CD14-positive monocyte (primary cell): ENCODE measurements at regions not wholly inside any gene's neighbourhood (a gene's known extent, or its start where the extent isn't known, plus 50 kb on each side); places are given as distances from the start of the nearest gene placed in this dataset.

Source experiments
- DNase-seq, 3 donors: peaks; one replicate each; pipeline ENCODE4 v3.0.0-alpha.2; 2011 to 2022
- H2AFZ ChIP-seq: 2 replicates; pipeline ENCODE4 v1.6.0; 2012; ENCODE audit warnings: mild to moderate bottlenecking, low read depth, low read length, inconsistent platforms; ENCODE audit not compliant: insufficient read depth, poor library complexity, severe bottlenecking
- H3K27ac ChIP-seq, 2 donors: 1 replicate in 1 of 2; 2 replicates in 1 of 2; pipeline ENCODE4 v1.5.1; 2012 to 2013; ENCODE audit warnings: low read length in 2 of 2, control low read depth in 1 of 2, inconsistent platforms in 1 of 2, low read depth in 1 of 2, mild to moderate bottlenecking in 1 of 2
- H3K27me3 ChIP-seq, 2 donors: one replicate each; pipeline versions ENCODE4 v1.6.0 to v1.6.1; 2011 to 2013; ENCODE audit warnings: low read length in 2 of 2; ENCODE audit not compliant: control insufficient read depth in 2 of 2, insufficient read depth in 2 of 2
- H3K36me3 ChIP-seq, 2 donors: replicated peaks in 1 of 2; 1 replicate in 1 of 2; 2 replicates in 1 of 2; pipeline versions ENCODE4 v1.5.1 to v1.6.1; 2012 to 2013; ENCODE audit warnings: low read length in 2 of 2, control low read depth in 1 of 2, inconsistent platforms in 1 of 2, mild to moderate bottlenecking in 1 of 2; ENCODE audit not compliant: insufficient read depth in 2 of 2, control insufficient read depth in 1 of 2
- H3K4me1 ChIP-seq, 2 donors: 1 replicate in 1 of 2; 2 replicates in 1 of 2; pipeline versions ENCODE4 v1.5.1 to v1.6.1; 2012 to 2013; ENCODE audit warnings: low read length in 2 of 2, control low read depth in 1 of 2, inconsistent platforms in 1 of 2, mild to moderate bottlenecking in 1 of 2, moderate library complexity in 1 of 2; ENCODE audit not compliant: insufficient read depth in 2 of 2, control insufficient read depth in 1 of 2
- H3K4me2 ChIP-seq: replicated peaks from 2 replicates; pipeline ENCODE3; 2012; ENCODE audit warnings: low read length, moderate library complexity, mild to moderate bottlenecking; ENCODE audit not compliant: poor library complexity, severe bottlenecking; ENCODE audit errors: extremely low read depth
- H3K4me3 ChIP-seq, 3 experiments: fragments of 200-600 bp in 1 of 3; sonication (generic) in 1 of 3; replicated peaks in 1 of 3; 1 replicate in 2 of 3; 2 replicates in 1 of 3; pipeline ENCODE4 v1.5.1; 2011 to 2013; ENCODE audit warnings: low read length in 3 of 3, mild to moderate bottlenecking in 3 of 3, control low read depth in 2 of 3, low read depth in 2 of 3, inconsistent platforms in 1 of 3, moderate library complexity in 1 of 3
- H3K79me2 ChIP-seq: 2 replicates; pipeline ENCODE4 v1.6.0; 2012; ENCODE audit warnings: mild to moderate bottlenecking, control low read depth, inconsistent platforms, low read length, moderate library complexity; ENCODE audit not compliant: insufficient read depth
- H3K9ac ChIP-seq: 2 replicates; pipeline ENCODE4 v1.6.0; 2017; ENCODE audit warnings: low read length, mild to moderate bottlenecking; ENCODE audit not compliant: insufficient read depth, poor library complexity, severe bottlenecking
- H3K9me3 ChIP-seq, 2 donors: replicated peaks in 1 of 2; 1 replicate in 1 of 2; 2 replicates in 1 of 2; pipeline versions ENCODE4 v1.5.1 to v1.6.1; 2012 to 2013; ENCODE audit warnings: low read length in 2 of 2, control low read depth in 1 of 2; ENCODE audit not compliant: control insufficient read depth in 1 of 2, insufficient read depth in 1 of 2
- H4K20me1 ChIP-seq: 2 replicates; pipeline ENCODE4 v1.6.0; 2012; ENCODE audit warnings: mild to moderate bottlenecking, low read length, control low read depth, moderate library complexity; ENCODE audit not compliant: insufficient read depth
- H3K27ac Mint-ChIP-seq, 7 donors: one replicate each; pipeline ENCODE4 v1.8.0; 2020; ENCODE audit warnings: mild to moderate bottlenecking in 7 of 7, mixed read lengths in 7 of 7, moderate library complexity in 6 of 7, inconsistent platforms in 2 of 7
- H3K27me3 Mint-ChIP-seq, 3 donors: one replicate each; pipeline ENCODE4 v1.8.0; 2021 to 2022; ENCODE audit warnings: low read depth in 3 of 3, mild to moderate bottlenecking in 3 of 3, mixed read lengths in 3 of 3, moderate library complexity in 3 of 3, inconsistent platforms in 1 of 3
- H3K36me3 Mint-ChIP-seq, 2 donors: one replicate each; pipeline ENCODE4 v1.8.0; 2020; ENCODE audit warnings: mixed read lengths in 2 of 2, inconsistent platforms in 1 of 2, mild to moderate bottlenecking in 1 of 2
- H3K4me1 Mint-ChIP-seq: one replicate; pipeline ENCODE4 v1.8.0; 2020; ENCODE audit warnings: mild to moderate bottlenecking, mixed read lengths
- H3K4me3 Mint-ChIP-seq, 2 donors: one replicate each; pipeline ENCODE4 v1.8.0; 2020; ENCODE audit warnings: mild to moderate bottlenecking in 2 of 2, mixed read lengths in 2 of 2, moderate library complexity in 1 of 2
- H3K9me3 Mint-ChIP-seq, 7 donors: one replicate each; pipeline ENCODE4 v1.8.0; 2020 to 2022; ENCODE audit warnings: mixed read lengths in 7 of 7, mild to moderate bottlenecking in 6 of 7, moderate library complexity in 6 of 7, inconsistent platforms in 2 of 7
- whole genome bisulfite sequencing: methylation state at CpG from one replicate; pipeline ENCODE4 v1.1.5; 2013; ENCODE audit warnings: missing lambda C conversion rate; ENCODE audit not compliant: insufficient coverage; 5-methylcytosine and 5-hydroxymethylcytosine counted together
- intact Hi-C, 2 donors: fragments of 100-400 bp; cut with micrococcal nuclease; formaldehyde crosslinking; loops; one replicate each; pipeline versions ENCODE4 v1.15.0 to v1.15.1; 2023
- TF ChIP-seq, protein P1 (sequence below): fragments of 200-600 bp; IDR thresholded peaks from one replicate; pipeline ENCODE4 v1.8.0; 2022; ENCODE audit warnings: antibody characterized with exemption, mild to moderate bottlenecking

GRCh38 chr1:101185421-101185820, 51.4 kb upstream of the S1PR1 start:
- Histone ChIP-seq H4K20me1 (no peaks in the 10 kb centered on the region), H3K4me3 (no peak overlapping the region), H3K79me2 (no peaks in the 10 kb centered on the region), H3K4me1 (peaks cover 21 to 31% of the 10 kb centered on the region in 2 donors), H3K27ac (no peak overlapping the region), H3K4me2 (no peak overlapping the region), H3K9ac (no peak overlapping the region), H2AFZ (no peak overlapping the region), H3K36me3 (no peaks in the 10 kb centered on the region), H3K9me3 (no peaks in the 10 kb centered on the region), H3K27me3 (no peaks in the 10 kb centered on the region)
- TF ChIP-seq, protein P1, sequence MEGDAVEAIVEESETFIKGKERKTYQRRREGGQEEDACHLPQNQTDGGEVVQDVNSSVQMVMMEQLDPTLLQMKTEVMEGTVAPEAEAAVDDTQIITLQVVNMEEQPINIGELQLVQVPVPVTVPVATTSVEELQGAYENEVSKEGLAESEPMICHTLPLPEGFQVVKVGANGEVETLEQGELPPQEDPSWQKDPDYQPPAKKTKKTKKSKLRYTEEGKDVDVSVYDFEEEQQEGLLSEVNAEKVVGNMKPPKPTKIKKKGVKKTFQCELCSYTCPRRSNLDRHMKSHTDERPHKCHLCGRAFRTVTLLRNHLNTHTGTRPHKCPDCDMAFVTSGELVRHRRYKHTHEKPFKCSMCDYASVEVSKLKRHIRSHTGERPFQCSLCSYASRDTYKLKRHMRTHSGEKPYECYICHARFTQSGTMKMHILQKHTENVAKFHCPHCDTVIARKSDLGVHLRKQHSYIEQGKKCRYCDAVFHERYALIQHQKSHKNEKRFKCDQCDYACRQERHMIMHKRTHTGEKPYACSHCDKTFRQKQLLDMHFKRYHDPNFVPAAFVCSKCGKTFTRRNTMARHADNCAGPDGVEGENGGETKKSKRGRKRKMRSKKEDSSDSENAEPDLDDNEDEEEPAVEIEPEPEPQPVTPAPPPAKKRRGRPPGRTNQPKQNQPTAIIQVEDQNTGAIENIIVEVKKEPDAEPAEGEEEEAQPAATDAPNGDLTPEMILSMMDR, result no peak
- no peak overlapping the region for H3K4me3 Mint-ChIP-seq
- no peak overlapping the region for H3K27ac Mint-ChIP-seq
- H3K9me3 Mint-ChIP-seq, result peaks cover 0 to 3% (median 0%) of the 10 kb centered on the region in 7 donors
- peaks cover 24% of the 10 kb centered on the region for H3K4me1 Mint-ChIP-seq
- DNase-seq, result no peak
- peaks cover 0 to 1% of the 10 kb centered on the region in 2 donors for H3K36me3 Mint-ChIP-seq
- intact Hi-C loops, result no loop called here
- H3K27me3 Mint-ChIP-seq, result peaks cover 0 to 5% (median 1%) of the 10 kb centered on the region in 3 donors
- no CpG with 5 or more reads among the region's 3 CpGs for WGBS

GRCh38 chr1:101183388-101183699, 53.5 kb upstream of the S1PR1 start:
- intact Hi-C loops, result no loop called here
- no peak overlapping the region for H3K4me2 ChIP-seq

More at GRCh38 chr1:101183388-101183699, 53.5 kb upstream of the S1PR1 start:
- H4K20me1 ChIP-seq, result no peaks in the 10 kb centered on the region
- Mint-ChIP-seq H3K4me1 (peaks cover 29% of the 10 kb centered on the region), H3K36me3 (peaks cover 0 to 1% of the 10 kb centered on the region in 2 donors), H3K4me3 (no peak overlapping the region), H3K9me3 (peaks cover 0 to 3% (median 0%) of the 10 kb centered on the region in 7 donors), H3K27ac (no peak overlapping the region), H3K27me3 (peaks cover 0 to 3% (median 1%) of the 10 kb centered on the region in 3 donors)
- H2AFZ ChIP-seq, result no peak overlapping the region
- no peaks in the 10 kb centered on the region for H3K79me2 ChIP-seq
- H3K9ac ChIP-seq, result no peak overlapping the region
- H3K27me3 ChIP-seq, result no peaks in the 10 kb centered on the region
- no peaks in the 10 kb centered on the region for H3K36me3 ChIP-seq
- peaks cover 23 to 33% of the 10 kb centered on the region in 2 donors for H3K4me1 ChIP-seq
- no peaks in the 10 kb centered on the region for H3K9me3 ChIP-seq
- H3K27ac ChIP-seq, result no peak overlapping the region
- TF ChIP-seq, protein P1, result no peak
- DNase-seq, result no peak
- no peak overlapping the region for H3K4me3 ChIP-seq
- no CpG with 5 or more reads among the region's 3 CpGs for WGBS
